Uterus (tissue), 3 donors: ENCODE measurements at regions not wholly inside any gene's neighbourhood (a gene's known extent, or its start where the extent isn't known, plus 50 kb on each side); places are given as distances from the start of the nearest gene placed in this dataset.

ENCODE experiments used
- DNase-seq, 2 donors: peaks; one replicate each; pipeline ENCODE4 v3.0.0-alpha.2; 2019 to 2020
- H3K27ac ChIP-seq, 2 donors: fragments of 200-600 bp; sonication (generic); 1 replicate in 1 of 2; 2 replicates in 1 of 2; pipeline ENCODE4 v1.5.1; 2016 to 2018
- H3K27me3 ChIP-seq, 2 donors: fragments of 200-600 bp; sonication (generic); one replicate each; pipeline ENCODE4 v1.5.1; 2018 to 2019; ENCODE audit warnings: control low read depth in 1 of 2
- H3K36me3 ChIP-seq, 2 donors: fragments of 200-600 bp; sonication (generic); one replicate each; pipeline ENCODE4 v1.5.1; 2019; ENCODE audit warnings: control low read depth in 1 of 2
- H3K4me1 ChIP-seq, 2 donors: fragments of 200-600 bp; sonication (generic); one replicate each; pipeline ENCODE4 v1.5.1; 2018 to 2019; ENCODE audit warnings: control low read depth in 1 of 2
- H3K4me3 ChIP-seq, 2 donors: fragments of 200-600 bp; sonication (generic); 1 replicate in 1 of 2; 2 replicates in 1 of 2; pipeline ENCODE4 v1.5.1; 2018 to 2019; ENCODE audit warnings: mild to moderate bottlenecking in 1 of 2
- H3K9me3 ChIP-seq, 2 donors: fragments of 200-600 bp; sonication (generic); one replicate each; pipeline ENCODE4 v1.5.1; 2019; ENCODE audit warnings: control low read depth in 1 of 2
- POLR2A ChIP-seq, 2 donors: fragments of 450-650 bp; IDR thresholded peaks; one replicate each; pipeline ENCODE4 v1.6.1; 2016; ENCODE audit warnings: antibody characterized with exemption in 2 of 2, mild to moderate bottlenecking in 1 of 2, moderate library complexity in 1 of 2
- intact Hi-C: fragments of 100-400 bp; cut with DNase I; formaldehyde crosslinking; loops from one replicate; pipeline ENCODE4 v1.15.1; 2023; ENCODE audit warnings: low total_unique reads
- TF ChIP-seq, protein P1 (sequence below), 4 experiments: fragments of 200-600 bp in 2 of 4; fragments of 450-650 bp in 2 of 4; sonication (generic) in 2 of 4; IDR thresholded peaks; one replicate each; pipeline ENCODE4 v1.5.1; 2016 to 2019; ENCODE audit warnings: antibody characterized with exemption in 4 of 4, mild to moderate bottlenecking in 2 of 4, moderate library complexity in 1 of 4
- donor health status: DM: yes; HTN: yes; CAD: no.

DNA sequence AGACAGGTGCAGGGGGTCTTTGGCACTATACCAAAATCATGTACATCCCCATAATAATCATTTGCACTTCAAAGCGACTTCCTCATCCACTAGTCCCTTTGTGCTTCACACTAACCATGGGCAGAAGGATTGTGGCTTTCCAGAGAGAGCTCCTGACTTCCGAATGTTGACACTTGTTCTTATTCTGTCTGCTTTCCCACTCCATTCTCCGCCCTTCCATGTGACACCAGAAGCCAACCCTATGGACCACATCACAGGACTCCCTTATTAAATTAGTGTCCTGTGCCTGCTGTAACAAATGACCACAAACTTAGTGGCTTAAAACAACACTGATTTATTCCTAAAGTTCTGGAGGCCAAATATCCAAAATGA, 91.6 kb downstream of the CMC2 start:
- intact Hi-C loops: no loop called here
- TF ChIP-seq, protein P1, sequence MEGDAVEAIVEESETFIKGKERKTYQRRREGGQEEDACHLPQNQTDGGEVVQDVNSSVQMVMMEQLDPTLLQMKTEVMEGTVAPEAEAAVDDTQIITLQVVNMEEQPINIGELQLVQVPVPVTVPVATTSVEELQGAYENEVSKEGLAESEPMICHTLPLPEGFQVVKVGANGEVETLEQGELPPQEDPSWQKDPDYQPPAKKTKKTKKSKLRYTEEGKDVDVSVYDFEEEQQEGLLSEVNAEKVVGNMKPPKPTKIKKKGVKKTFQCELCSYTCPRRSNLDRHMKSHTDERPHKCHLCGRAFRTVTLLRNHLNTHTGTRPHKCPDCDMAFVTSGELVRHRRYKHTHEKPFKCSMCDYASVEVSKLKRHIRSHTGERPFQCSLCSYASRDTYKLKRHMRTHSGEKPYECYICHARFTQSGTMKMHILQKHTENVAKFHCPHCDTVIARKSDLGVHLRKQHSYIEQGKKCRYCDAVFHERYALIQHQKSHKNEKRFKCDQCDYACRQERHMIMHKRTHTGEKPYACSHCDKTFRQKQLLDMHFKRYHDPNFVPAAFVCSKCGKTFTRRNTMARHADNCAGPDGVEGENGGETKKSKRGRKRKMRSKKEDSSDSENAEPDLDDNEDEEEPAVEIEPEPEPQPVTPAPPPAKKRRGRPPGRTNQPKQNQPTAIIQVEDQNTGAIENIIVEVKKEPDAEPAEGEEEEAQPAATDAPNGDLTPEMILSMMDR (IDR thresholded peaks at IDR 0.05): no peak
- no peak for TF ChIP-seq POLR2A (IDR thresholded peaks at IDR 0.05)

DNA sequence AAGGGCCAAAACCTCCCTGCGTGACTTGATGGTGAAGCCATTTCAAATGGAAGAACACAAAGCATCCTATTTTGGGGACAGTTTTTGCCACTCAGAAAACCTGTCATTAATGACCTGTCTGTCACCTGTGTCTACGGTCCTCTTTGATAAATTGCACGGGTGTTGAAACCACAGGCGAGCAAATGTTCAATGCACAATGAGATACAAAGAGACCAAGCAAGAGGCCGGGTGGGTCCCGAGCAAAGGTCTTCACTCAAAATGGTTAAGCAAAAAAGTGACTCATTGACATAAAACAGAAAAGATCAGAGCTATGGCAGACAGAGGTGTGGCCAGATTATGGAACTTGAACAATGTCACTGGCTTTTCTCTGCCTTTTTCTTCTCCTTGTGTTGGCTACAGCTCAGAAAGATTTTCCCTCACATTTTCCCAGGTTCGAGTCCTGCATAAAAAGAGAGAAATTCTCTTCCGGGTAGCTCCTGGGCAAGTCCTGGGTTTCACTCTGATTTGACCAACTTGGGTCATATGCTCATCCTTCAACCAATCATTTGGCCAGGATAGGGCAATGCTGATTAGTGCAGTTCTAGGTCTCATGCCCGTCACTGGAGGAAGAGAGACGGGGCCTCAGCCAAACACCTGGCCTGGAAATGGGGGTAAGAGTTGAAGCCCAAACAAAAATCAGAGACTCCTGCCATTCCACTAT, 92.2 kb downstream of the CMC2 start:
- Histone ChIP-seq H3K36me3 (no peaks in the 10 kb centered on the region), H3K9me3 (no peaks in the 10 kb centered on the region), H3K4me3 (no peak overlapping the region), H3K27me3 (no peaks in the 10 kb centered on the region), H3K4me1 (no peaks in the 10 kb centered on the region), H3K27ac (no peak overlapping the region)
- intact Hi-C loops: no loop called here
- no peak for TF ChIP-seq POLR2A (IDR thresholded peaks at IDR 0.05)
- TF ChIP-seq, protein P1 (IDR thresholded peaks at IDR 0.05): no peak
- DNase-seq: no peak

More for the DNA sequence above, 91.6 kb downstream of the CMC2 start:
- Histone ChIP-seq H3K27me3 (no peaks in the 10 kb centered on the region), H3K4me1 (no peaks in the 10 kb centered on the region), H3K9me3 (no peaks in the 10 kb centered on the region), H3K4me3 (no peak overlapping the region), H3K27ac (no peak overlapping the region), H3K36me3 (no peaks in the 10 kb centered on the region)
- DNase-seq: no peak

DNA sequence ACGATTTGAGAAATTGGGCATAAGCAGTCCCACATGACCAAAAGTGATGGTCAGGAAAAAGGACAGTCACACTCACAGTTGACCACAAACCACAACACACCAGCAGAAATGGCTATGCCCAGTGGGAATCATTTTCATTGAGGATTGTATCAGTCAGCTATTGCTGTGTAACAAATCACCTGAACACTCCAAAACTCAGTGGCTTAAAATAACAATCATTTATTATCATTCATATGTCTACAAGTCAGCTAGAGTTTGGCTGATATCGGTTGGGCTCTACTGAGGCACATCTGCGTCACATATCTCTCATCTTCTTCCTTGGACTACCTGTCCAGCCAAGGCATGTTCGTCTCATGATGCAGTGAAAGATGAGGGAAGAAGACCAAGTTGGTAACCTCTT, 93.3 kb downstream of the CMC2 start:
- no peaks in the 10 kb centered on the region for H3K36me3 ChIP-seq
- intact Hi-C loops: no loop called here
- no peaks in the 10 kb centered on the region for H3K27me3 ChIP-seq
- H3K9me3 ChIP-seq: no peaks in the 10 kb centered on the region
- no peak for DNase-seq
- H3K27ac ChIP-seq: no peak overlapping the region
- H3K4me3 ChIP-seq: no peak overlapping the region
- no peaks in the 10 kb centered on the region for H3K4me1 ChIP-seq
- no peak for TF ChIP-seq POLR2A (IDR thresholded peaks at IDR 0.05)
- TF ChIP-seq, protein P1 (IDR thresholded peaks at IDR 0.05): no peak

DNA sequence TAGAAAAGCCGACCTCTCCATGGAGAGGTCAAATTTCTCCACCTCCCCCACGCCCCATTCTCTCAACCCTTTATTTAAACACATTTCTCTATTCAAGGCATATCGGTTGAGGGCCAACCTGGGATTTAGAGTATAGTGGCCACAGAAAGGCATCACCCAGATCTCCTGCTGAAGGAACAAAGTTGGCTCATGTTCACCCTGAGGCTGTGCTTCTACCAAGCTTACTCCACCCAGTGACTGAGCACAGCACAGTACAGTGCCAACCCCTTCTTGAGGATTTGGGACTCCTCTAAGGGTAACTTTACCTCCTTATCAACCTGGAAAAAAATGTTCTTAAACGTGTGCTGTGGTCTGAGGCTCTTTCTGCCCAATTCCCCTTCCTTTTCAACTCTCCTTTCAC, 94.0 kb downstream of the CMC2 start:
- H3K9me3 ChIP-seq: no peaks in the 10 kb centered on the region
- no peaks in the 10 kb centered on the region for H3K36me3 ChIP-seq
- no peak overlapping the region for H3K4me3 ChIP-seq
- intact Hi-C loops: no loop called here
- TF ChIP-seq, protein P1 (IDR thresholded peaks at IDR 0.05): no peak
- no peak for TF ChIP-seq POLR2A (IDR thresholded peaks at IDR 0.05)
- no peaks in the 10 kb centered on the region for H3K27me3 ChIP-seq
- no peak for DNase-seq
- H3K27ac ChIP-seq: no peak overlapping the region
- no peaks in the 10 kb centered on the region for H3K4me1 ChIP-seq

DNA sequence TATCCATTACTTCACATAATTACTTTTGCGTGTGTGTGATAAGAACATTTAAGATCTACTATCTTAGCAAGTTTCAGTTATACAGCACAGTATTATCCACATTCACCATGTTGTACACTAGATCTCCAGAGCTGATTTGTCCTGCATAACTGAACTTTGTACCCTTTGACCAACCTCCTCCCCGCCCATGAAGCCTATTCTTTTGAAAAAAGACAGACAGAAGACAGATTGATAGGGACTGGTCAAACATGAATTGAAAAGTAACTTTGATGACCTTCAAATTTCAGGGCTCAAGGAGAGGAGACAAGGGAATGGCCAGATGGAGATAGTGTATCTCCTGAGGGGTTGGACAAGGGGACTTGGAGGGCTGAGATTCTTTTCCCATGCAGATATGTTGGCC, 96.3 kb downstream of the CMC2 start:
- H3K9me3 ChIP-seq: no peaks in the 10 kb centered on the region
- no peak overlapping the region for H3K27ac ChIP-seq
- no peaks in the 10 kb centered on the region for H3K36me3 ChIP-seq
- intact Hi-C loops: no loop called here
- no peaks in the 10 kb centered on the region for H3K27me3 ChIP-seq
- no peak for TF ChIP-seq POLR2A (IDR thresholded peaks at IDR 0.05)
- TF ChIP-seq, protein P1 (IDR thresholded peaks at IDR 0.05): no peak
- no peaks in the 10 kb centered on the region for H3K4me1 ChIP-seq
- DNase-seq: no peak
- H3K4me3 ChIP-seq: no peak overlapping the region
